Heart right ventricle (tissue), 16 donors: ENCODE measurements at regions not wholly inside any gene's neighbourhood (a gene's known extent, or its start where the extent isn't known, plus 50 kb on each side); places are given as distances from the start of the nearest gene placed in this dataset.

ENCODE experiments used
- ATAC-seq, 8 donors: fragments of 200-7000 bp; cut with Tn5 transposase; one replicate each; pipeline ENCODE4 v1.9.1; 2020; ENCODE audit warnings: mild to moderate bottlenecking in 8 of 8, moderate library complexity in 8 of 8, moderate number of reproducible peaks in 1 of 8
- DNase-seq, 2 donors: peaks; one replicate each; pipeline ENCODE4 v3.0.0-alpha.2; 2020
- H3K27ac ChIP-seq, 10 donors: fragments of 200-600 bp; sonication (generic) in 2 of 10; one replicate each; pipeline versions ENCODE4 v1.5.0 to v1.8.0; 2020 to 2022; ENCODE audit warnings: mild to moderate bottlenecking in 3 of 10
- H3K27me3 ChIP-seq, 7 donors: fragments of 200-600 bp; one replicate each; pipeline ENCODE4 v1.8.0; 2021 to 2022; ENCODE audit warnings: mild to moderate bottlenecking in 2 of 7
- H3K36me3 ChIP-seq, 9 donors: fragments of 200-600 bp; sonication (generic) in 1 of 9; one replicate each; pipeline versions ENCODE4 v1.5.0 to v1.8.0; 2020 to 2022; ENCODE audit warnings: mild to moderate bottlenecking in 2 of 9
- H3K4me1 ChIP-seq, 9 donors: fragments of 200-600 bp; sonication (generic) in 1 of 9; one replicate each; pipeline versions ENCODE4 v1.5.0 to v1.8.0; 2020 to 2022; ENCODE audit warnings: mild to moderate bottlenecking in 4 of 9
- H3K4me3 ChIP-seq, 10 donors: fragments of 200-600 bp; sonication (generic) in 2 of 10; one replicate each; pipeline versions ENCODE4 v1.5.0 to v1.8.0; 2020 to 2022; ENCODE audit warnings: mild to moderate bottlenecking in 7 of 10, moderate library complexity in 2 of 10
- H3K9me3 ChIP-seq, 11 donors: fragments of 200-600 bp in 10 of 11; sonication (generic) in 2 of 11; one replicate each; pipeline versions ENCODE4 v1.5.0 to v1.8.0; 2013 to 2022; ENCODE audit warnings: mild to moderate bottlenecking in 2 of 11, control low read depth in 1 of 11, moderate library complexity in 1 of 11
- CTCF ChIP-seq, 9 donors: fragments of 200-600 bp; sonication (generic) in 2 of 9; IDR thresholded peaks; one replicate each; pipeline versions ENCODE4 v1.5.0 to v1.8.0; 2021 to 2022; ENCODE audit warnings: antibody characterized with exemption in 9 of 9, mild to moderate bottlenecking in 5 of 9, moderate library complexity in 1 of 9
- WGBS, 2 donors: extraction: QIAGEN DNeasy Blood & Tissue Kit; methylation state at CpG; one replicate each; pipeline ENCODE4 v1.1.7; 2013; ENCODE audit warnings: inconsistent platforms in 1 of 2; 5-methylcytosine and 5-hydroxymethylcytosine counted together
- intact Hi-C, 10 donors: fragments of 100-400 bp; cut with DNase I; formaldehyde crosslinking; loops; one replicate each; pipeline versions ENCODE4 v1.11.1 to v1.14.2; 2022
- donor health status: Arrhythmogenic right ventricular cardiomyopathy.
- donor health status: ischemic (EF 13 %, LVEDD 7.1; RV severe dilation, severe dysfunction).
- donor health status: healthy with polysubstance abuse.
- donor health status: DM: no; HTN: yes; CAD: no.
- donor health status: DM: no; HTN: no; CAD: no.
- donor health status: ischemic (EF 25% LVEDD 6.9; RV normal size, moderate dysfunction).
- donor health status: ischemic (EF 25% LVEDD 5.7; RV mildly dilated, moderate dysfunction).
- donor health status: healthy.
- donor health status: DM: yes; HTN: yes; CAD: no.
- donor health status: Ischemic cardiomyopathy.
- donor health status: ischemic (EF 35%, LVEDD 5.7; RV mildly dilated, moderate dysfunction).
- donor health status: nonischemic (EF 11% LVEDD 7.7; RV severe dilation, severe dysfunction).
- donor health status: DM: yes; HTN: yes; CAD: no.
- donor health status: PGD.
- donor health status: ischemic (EF 29% LVEDD 5.4; RV normal size, mild dysfunction).
- donor health status: nonischemic (EF 23%, LVEDD 6.1; RV moderate dilation, normal function).

- Histone ChIP-seq H3K27me3 (no peaks in the 10 kb centered on the region), H3K27ac (no peak overlapping the region), H3K4me1 (no peaks in the 10 kb centered on the region), H3K36me3 (no peaks in the 10 kb centered on the region), H3K4me3 (no peak overlapping the region), H3K9me3 (peaks cover 0 to 18% (median 8%) of the 10 kb centered on the region in 11 donors)
- ATAC-seq = no peak
- no peak for TF ChIP-seq CTCF (IDR thresholded peaks at IDR 0.05)
- intact Hi-C loops = no loop called here
- no peak for DNase-seq
Observed at GRCh38 chr5:40240671-40241070, 439.0 kb upstream of the PTGER4 start.

- ATAC-seq (no peak), DNase-seq (no peak)
- intact Hi-C loops = no loop called here
- no peak for TF ChIP-seq CTCF (IDR thresholded peaks at IDR 0.05)
- peaks cover 0 to 18% (median 8%) of the 10 kb centered on the region in 11 donors for H3K9me3 ChIP-seq
- no peak overlapping the region for H3K4me3 ChIP-seq
- 58 to 65% methylated on average over 1 of the region's 1 CpG for WGBS, 2 donors
- H3K36me3 ChIP-seq = no peaks in the 10 kb centered on the region
- no peaks in the 10 kb centered on the region for H3K27me3 ChIP-seq
- H3K27ac ChIP-seq = no peak overlapping the region
- no peaks in the 10 kb centered on the region for H3K4me1 ChIP-seq
Observed at GRCh38 chr5:40240111-40240510, 439.6 kb upstream of the PTGER4 start.

GRCh38 chr5:40238066-40238745 lies 441.5 kb upstream of the PTGER4 start:
- no peak for DNase-seq
- Histone ChIP-seq H3K27me3 (no peaks in the 10 kb centered on the region), H3K36me3 (no peaks in the 10 kb centered on the region), H3K27ac (no peak overlapping the region), H3K9me3 (peaks cover 0 to 18% (median 8%) of the 10 kb centered on the region in 11 donors), H3K4me3 (no peak overlapping the region), H3K4me1 (no peaks in the 10 kb centered on the region)
- no peak for TF ChIP-seq CTCF (IDR thresholded peaks at IDR 0.05)
- ATAC-seq = no peak
- intact Hi-C loops = no loop called here
- WGBS, 2 donors = 84 to 88% methylated on average over 5 of the region's 5 CpGs

GRCh38 chr5:40235471-40236400 lies 444.0 kb upstream of the PTGER4 start:
- DNase-seq = no peak
- WGBS, 2 donors = 76 to 77% methylated on average over 6 of the region's 6 CpGs
- no peak for TF ChIP-seq CTCF (IDR thresholded peaks at IDR 0.05)
- intact Hi-C loops = no loop called here
- no peaks in the 10 kb centered on the region for H3K36me3 ChIP-seq
- no peak for ATAC-seq
- H3K27me3 ChIP-seq = no peaks in the 10 kb centered on the region
- H3K4me1 ChIP-seq = no peaks in the 10 kb centered on the region
- H3K27ac ChIP-seq = no peak overlapping the region
- peaks cover 0 to 15% (median 8%) of the 10 kb centered on the region in 11 donors for H3K9me3 ChIP-seq
- H3K4me3 ChIP-seq = no peak overlapping the region
